GM10266 (cell line): ENCODE measurements at regions not wholly inside any gene's neighbourhood (a gene's known extent, or its start where the extent isn't known, plus 50 kb on each side); places are given as distances from the start of the nearest gene placed in this dataset.

Source experiments
- DNase-seq: peaks from one replicate; pipeline ENCODE4 v3.0.0; 2012; ENCODE audit errors: extremely low spot score
- TF ChIP-seq, protein P1 (sequence below): IDR thresholded peaks from 2 replicates; pipeline ENCODE4 v1.5.1; 2012; ENCODE audit warnings: mild to moderate bottlenecking, low read depth; ENCODE audit not compliant: control insufficient read depth, insufficient read depth; ENCODE audit errors: missing control alignments

DNA sequence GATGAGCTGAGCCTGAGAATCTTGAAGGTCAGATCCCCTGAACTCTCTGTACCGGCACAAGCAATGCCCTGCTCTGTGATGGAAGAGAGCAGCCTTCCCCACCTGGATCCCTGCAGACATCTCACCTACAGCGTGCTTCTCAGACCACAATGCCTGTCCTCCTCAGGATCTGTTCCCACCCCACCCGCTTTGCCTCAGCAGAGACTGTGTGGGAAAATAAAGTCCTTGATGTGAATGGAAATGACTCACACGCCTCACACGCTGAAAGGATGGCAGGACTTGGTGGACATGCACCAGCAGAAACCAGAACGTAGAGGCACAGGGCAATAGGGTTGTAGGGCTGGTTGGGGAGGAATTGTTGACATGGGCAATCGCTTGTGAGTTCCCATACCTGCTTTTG, 117.9 kb upstream of the POU3F3 start:
- TF ChIP-seq, protein P1, sequence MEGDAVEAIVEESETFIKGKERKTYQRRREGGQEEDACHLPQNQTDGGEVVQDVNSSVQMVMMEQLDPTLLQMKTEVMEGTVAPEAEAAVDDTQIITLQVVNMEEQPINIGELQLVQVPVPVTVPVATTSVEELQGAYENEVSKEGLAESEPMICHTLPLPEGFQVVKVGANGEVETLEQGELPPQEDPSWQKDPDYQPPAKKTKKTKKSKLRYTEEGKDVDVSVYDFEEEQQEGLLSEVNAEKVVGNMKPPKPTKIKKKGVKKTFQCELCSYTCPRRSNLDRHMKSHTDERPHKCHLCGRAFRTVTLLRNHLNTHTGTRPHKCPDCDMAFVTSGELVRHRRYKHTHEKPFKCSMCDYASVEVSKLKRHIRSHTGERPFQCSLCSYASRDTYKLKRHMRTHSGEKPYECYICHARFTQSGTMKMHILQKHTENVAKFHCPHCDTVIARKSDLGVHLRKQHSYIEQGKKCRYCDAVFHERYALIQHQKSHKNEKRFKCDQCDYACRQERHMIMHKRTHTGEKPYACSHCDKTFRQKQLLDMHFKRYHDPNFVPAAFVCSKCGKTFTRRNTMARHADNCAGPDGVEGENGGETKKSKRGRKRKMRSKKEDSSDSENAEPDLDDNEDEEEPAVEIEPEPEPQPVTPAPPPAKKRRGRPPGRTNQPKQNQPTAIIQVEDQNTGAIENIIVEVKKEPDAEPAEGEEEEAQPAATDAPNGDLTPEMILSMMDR: no peak
- no peak for DNase-seq

- TF ChIP-seq, protein P1: no peak
- DNase-seq: no peak
Measured at GRCh38 chr2:104741860-104742259, 112.1 kb upstream of the POU3F3 start.

DNA sequence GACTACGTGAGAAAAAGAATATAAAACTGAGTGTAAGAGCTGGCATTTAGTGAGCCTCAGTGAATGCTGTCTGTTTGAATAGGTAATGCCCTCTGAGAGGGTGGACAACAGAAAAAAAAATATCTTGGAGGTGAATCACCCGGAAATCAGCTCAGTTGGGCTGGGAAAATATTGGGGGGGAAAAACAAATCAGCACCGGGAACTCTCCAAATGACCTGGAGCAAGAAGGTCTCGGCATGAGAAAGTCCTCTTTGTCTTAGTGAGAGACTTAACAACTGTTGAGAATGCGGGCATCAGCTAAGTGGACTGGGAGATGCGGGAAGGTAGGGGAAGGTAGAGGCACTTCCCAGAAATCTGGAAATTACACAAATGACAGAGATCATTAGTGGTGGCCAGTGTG, 109.4 kb upstream of the POU3F3 start:
- TF ChIP-seq, protein P1: no peak
- no peak for DNase-seq

DNA sequence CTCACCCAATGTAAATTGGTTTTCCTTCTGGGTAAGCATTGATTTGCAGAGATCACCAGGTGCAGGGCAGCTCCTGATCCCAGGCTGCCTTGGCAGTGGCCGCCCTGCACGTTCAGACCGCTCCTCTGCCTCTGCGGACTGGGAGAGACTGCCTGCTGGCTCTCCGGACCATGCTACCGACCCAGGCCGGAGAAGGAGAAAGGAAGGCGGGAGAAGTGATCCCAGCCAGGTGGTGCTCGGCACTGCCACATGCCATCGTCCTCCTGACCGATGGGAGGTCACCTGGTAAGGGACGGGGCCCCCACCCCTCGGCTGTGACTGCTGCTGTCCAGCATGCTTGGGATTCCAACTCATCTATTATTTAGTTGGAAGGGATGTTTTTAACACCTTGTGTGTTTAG, 108.1 kb upstream of the POU3F3 start:
- no peak for DNase-seq
- TF ChIP-seq, protein P1: no peak

DNA sequence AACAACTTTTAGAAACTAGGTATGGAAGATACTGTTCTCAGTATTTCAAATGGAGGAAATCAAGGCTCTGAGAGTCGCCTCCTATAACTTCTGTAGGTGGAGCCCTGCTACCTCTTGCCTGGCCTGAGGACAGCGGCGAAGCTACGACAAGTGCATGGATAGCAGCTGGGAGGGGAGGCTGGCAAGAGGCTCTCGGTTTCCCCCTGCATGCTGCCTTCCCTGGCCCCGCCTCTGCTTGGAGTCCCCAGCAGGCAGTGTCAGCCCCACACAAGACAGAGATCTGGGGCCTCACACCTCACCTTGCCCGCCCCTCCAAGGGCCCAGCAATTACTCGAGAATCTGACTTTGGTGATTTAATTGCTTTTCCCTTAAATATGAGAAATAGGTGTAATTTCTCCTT, 107.6 kb upstream of the POU3F3 start:
- no peak for DNase-seq
- TF ChIP-seq, protein P1: no peak

GRCh38 chr2:104746858-104747257, 107.1 kb upstream of the POU3F3 start:
- DNase-seq: no peak
- TF ChIP-seq, protein P1: no peak

GRCh38 chr2:104749856-104750460, 104.0 kb upstream of the POU3F3 start:
- TF ChIP-seq, protein P1: no peak
- no peak for DNase-seq
